ENCODE measurements at regions not wholly inside any gene's neighbourhood (a gene's known extent, or its start where the extent isn't known, plus 50 kb on each side); places are given as distances from the start of the nearest gene placed in this dataset.

- TF ChIP-seq RBM22 (optimal IDR thresholded peaks at IDR 0.05; ENCODE audit: low read length): no peak
- TF ChIP-seq RFX5 (IDR thresholded peaks at IDR 0.05; ENCODE audit: low read depth, low read length): no peak
- TF ChIP-seq ZIK1 (CRISPR knock-in tag; IDR thresholded peaks at IDR 0.05; ENCODE audit: borderline replicate concordance, low read depth): no peak
- TF ChIP-seq GABPA (IDR thresholded peaks at IDR 0.05; ENCODE audit: low read depth, low read length): no peak
- no peak for TF ChIP-seq GABPA (CRISPR knock-in tag; IDR thresholded peaks at IDR 0.05; ENCODE audit: low read depth)
- no peak for TF ChIP-seq TP53 (CRISPR knock-in tag; conservative IDR thresholded peaks at IDR 0.05)
Observed at GRCh38 chr6:102300350-102300749, 906.8 kb downstream of the GRIK2 start.

Measured in HepG2 (cell line).